GM10266 (cell line): ENCODE measurements at regions not wholly inside any gene's neighbourhood (a gene's known extent, or its start where the extent isn't known, plus 50 kb on each side); places are given as distances from the start of the nearest gene placed in this dataset.
"Not testable (repeated sequence)": the region's sequence is repeated elsewhere in the genome, so short reads cannot be mapped to it uniquely, and the experiment has no call there.

Experiments
- DNase-seq: peaks from one replicate; pipeline ENCODE4 v3.0.0; 2012; ENCODE audit errors: extremely low spot score
- CTCF ChIP-seq: IDR thresholded peaks from 2 replicates; pipeline ENCODE4 v1.5.1; 2012; ENCODE audit warnings: mild to moderate bottlenecking, low read depth; ENCODE audit not compliant: control insufficient read depth, insufficient read depth; ENCODE audit errors: missing control alignments

GRCh38 chr17:20784100-20784665 lies 204.7 kb downstream of the CDRT15L2 start:
- DNase-seq: no peak
- no peak for TF ChIP-seq CTCF

GRCh38 chr17:20787281-20787680 lies 207.8 kb downstream of the CDRT15L2 start:
- TF ChIP-seq CTCF: no peak
- no peak for DNase-seq

- TF ChIP-seq CTCF: no peak
- DNase-seq: no peak
Measured at GRCh38 chr17:20791626-20792025, 212.1 kb downstream of the CDRT15L2 start.

DNA sequence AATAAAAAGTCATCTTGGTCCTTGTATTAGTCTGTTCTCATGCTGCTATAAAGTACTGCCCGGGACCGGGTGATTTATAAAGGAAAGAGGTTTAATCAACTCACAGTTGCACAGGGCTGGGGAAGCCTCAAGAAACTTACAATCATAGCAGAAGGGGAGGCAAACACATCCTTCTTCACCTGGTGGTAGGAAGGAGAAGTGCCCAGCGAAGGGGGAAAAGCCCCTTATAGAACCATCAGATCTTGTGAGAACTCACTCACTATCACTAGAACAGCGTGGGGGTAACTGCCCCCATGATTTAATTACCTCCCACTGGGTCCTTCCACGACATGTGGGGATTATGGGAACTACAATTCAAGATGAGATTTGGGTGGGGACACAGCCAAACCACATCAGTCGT lies 215.0 kb downstream of the CDRT15L2 start:
- DNase-seq: not testable (repeated sequence)

- no peak for TF ChIP-seq CTCF
- DNase-seq: no peak
Measured at GRCh38 chr17:20797292-20797691, 217.8 kb downstream of the CDRT15L2 start.

DNA sequence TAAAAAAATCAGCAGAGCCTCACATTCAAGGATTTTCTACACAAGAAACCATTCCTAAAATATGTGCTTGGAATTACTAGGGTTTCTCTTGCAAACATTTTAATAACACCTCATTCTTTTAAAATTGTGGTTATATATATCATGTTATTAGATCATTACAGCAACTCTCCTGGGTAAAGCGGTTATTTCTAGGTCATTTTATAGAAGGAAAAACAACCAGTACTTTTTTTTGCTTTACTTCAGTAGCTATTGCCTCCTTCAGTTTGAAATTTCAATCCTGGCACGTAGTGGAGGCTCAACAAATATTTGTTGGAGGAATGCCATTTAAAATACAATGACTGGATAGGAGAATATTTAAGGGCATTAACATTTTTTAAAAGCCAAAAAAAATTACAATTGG lies 220.6 kb downstream of the CDRT15L2 start:
- no peak for TF ChIP-seq CTCF
- DNase-seq: no peak

DNA sequence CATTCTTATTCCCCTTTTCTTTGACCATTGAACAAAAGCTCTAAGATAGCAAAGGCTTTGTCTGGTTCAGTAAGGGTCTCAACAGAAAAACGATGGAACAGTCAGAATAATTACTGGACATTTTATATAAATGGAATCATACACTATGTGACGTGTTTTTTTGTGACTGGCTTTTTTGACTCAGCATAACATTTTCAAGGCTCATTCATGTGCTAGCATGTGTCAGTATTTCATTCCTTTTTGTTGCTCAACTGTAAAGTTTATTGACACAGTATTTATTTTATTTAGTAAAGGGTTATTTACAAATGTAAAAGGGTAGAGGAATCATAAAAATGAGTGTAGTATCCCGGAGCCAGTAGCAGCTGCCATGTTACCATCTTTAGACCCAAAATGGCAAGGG lies 226.2 kb downstream of the CDRT15L2 start:
- no peak for DNase-seq
- TF ChIP-seq CTCF: no peak

DNA sequence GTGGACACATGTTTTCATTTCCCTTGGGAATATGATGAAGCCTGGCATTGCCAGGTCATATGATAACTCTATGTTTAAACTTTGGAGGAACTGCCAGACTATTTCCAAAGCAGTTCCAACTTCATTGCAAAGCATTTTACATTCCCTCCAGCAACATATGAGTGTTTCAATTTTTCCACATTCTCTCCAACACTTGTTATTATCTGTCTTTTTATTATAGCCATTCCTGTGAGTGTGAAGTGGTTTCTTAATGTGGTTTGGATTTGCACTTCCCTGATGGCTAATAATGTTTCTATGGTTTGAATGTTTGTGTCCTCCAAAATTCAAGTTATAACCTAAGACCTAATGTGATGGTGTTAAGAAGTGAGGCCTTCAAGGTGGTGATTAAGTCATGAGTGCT lies 228.0 kb downstream of the CDRT15L2 start:
- not testable (repeated sequence) for DNase-seq

DNA sequence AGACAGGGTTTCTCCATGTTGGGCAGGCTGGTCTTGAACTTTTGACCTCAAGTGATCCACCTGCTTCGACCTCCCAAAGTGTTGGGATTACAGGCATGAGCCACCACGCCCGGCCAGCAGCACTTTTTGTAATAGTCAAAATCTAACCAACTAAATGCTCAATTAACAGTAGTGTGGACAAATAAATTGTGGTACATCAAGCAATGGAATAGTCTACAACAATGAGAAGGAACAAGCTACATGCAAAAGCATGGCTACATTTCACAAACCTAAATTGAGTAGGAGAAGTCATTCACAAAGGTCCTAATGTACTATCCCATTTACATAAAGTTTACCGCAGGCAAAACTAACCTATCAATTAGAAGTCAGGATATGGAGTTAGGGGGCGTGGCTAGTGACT lies 227.4 kb downstream of the USP22 start:
- not testable (repeated sequence) for DNase-seq
